Medulla oblongata (tissue), 1 donor: ENCODE measurements at regions not wholly inside any gene's neighbourhood (a gene's known extent, or its start where the extent isn't known, plus 50 kb on each side); places are given as distances from the start of the nearest gene placed in this dataset.
"Not testable (repeated sequence)": the region's sequence is repeated elsewhere in the genome, so short reads cannot be mapped to it uniquely, and the experiment has no call there.

Experiments used
- DNase-seq: peaks from one replicate; pipeline ENCODE4 v3.0.0-alpha.2; 2015; ENCODE audit errors: extremely low spot score

GRCh38 chr11:104776501-104777170 is 121.6 kb downstream of the CASP12 start:
- DNase-seq = no peak

GRCh38 chr11:104774578-104774977 is 123.7 kb downstream of the CASP12 start:
- no peak for DNase-seq

- no peak for DNase-seq
These were observed 125.4 kb downstream of the CASP12 start for GRCh38 chr11:104772806-104773241.

- DNase-seq = no peak
These were observed 126.5 kb downstream of the CASP12 start for GRCh38 chr11:104771763-104772162.

- not testable (repeated sequence) for DNase-seq
These were observed 127.2 kb downstream of the CASP12 start for GRCh38 chr11:104771046-104771445.

GRCh38 chr11:104765401-104766095 is 132.7 kb downstream of the CASP12 start:
- no peak for DNase-seq

- no peak for DNase-seq
These were observed 133.6 kb downstream of the CASP12 start for GRCh38 chr11:104764710-104765045.

- no peak for DNase-seq
These were observed 134.1 kb downstream of the CASP12 start for GRCh38 chr11:104763930-104764709.

GRCh38 chr11:104761511-104761910 is 136.7 kb downstream of the CASP12 start:
- DNase-seq = no peak

GRCh38 chr11:104759464-104759863 is 138.8 kb downstream of the CASP12 start:
- no peak for DNase-seq

GRCh38 chr11:104738918-104739317 is 159.3 kb downstream of the CASP12 start:
- no peak for DNase-seq

- no peak for DNase-seq
These were observed 160.1 kb downstream of the CASP12 start for GRCh38 chr11:104738208-104738607.

- no peak for DNase-seq
These were observed 161.8 kb downstream of the CASP12 start for GRCh38 chr11:104736502-104736901.

GRCh38 chr11:104734998-104735397 is 163.3 kb downstream of the CASP12 start:
- DNase-seq = peak; percentile 2

GRCh38 chr11:104731890-104732289 is 166.4 kb downstream of the CASP12 start:
- DNase-seq = no peak

- no peak for DNase-seq
These were observed 169.3 kb downstream of the CASP12 start for GRCh38 chr11:104728927-104729326.

- DNase-seq = no peak
These were observed 170.5 kb downstream of the CASP12 start for GRCh38 chr11:104727768-104728167.

- no peak for DNase-seq
These were observed 171.2 kb downstream of the CASP12 start for GRCh38 chr11:104727095-104727494.

GRCh38 chr11:104725796-104726408 is 172.4 kb downstream of the CASP12 start:
- no peak for DNase-seq

- no peak for DNase-seq
These were observed 184.9 kb downstream of the CASP12 start for GRCh38 chr11:104713401-104713800.

GRCh38 chr11:104705490-104706190 is 192.6 kb downstream of the CASP12 start:
- peak; percentile 43 for DNase-seq

- no peak for DNase-seq
These were observed 193.4 kb downstream of the CASP12 start for GRCh38 chr11:104704888-104705287.
